ENCODE measurements at regions not wholly inside any gene's neighbourhood (a gene's known extent, or its start where the extent isn't known, plus 50 kb on each side); places are given as distances from the start of the nearest gene placed in this dataset.

- TF ChIP-seq ZNF518B (CRISPR knock-in tag; IDR thresholded peaks at IDR 0.05) (no peak), KLF16 (IDR thresholded peaks at IDR 0.05) (peak; percentile 99), CXXC5 (CRISPR knock-in tag; IDR thresholded peaks at IDR 0.05) (peak; percentile 98), CHD4 (IDR thresholded peaks at IDR 0.05; ENCODE audit: insufficient read depth, insufficient replicate concordance, low read depth, low read length, poor library complexity, severe bottlenecking) (peak; percentile 30), CBFA2T2 (conservative IDR thresholded peaks at IDR 0.05) (peak; percentile 99), FOXK1 (CRISPR knock-in tag; IDR thresholded peaks at IDR 0.05; ENCODE audit: borderline replicate concordance) (no peak), CGGBP1 (CRISPR knock-in tag; IDR thresholded peaks at IDR 0.05) (no peak), ZNF41 (CRISPR knock-in tag; conservative IDR thresholded peaks at IDR 0.05) (peak; percentile 58; the same call in 1 of the 2 replicates), ZFP30 (CRISPR knock-in tag; IDR thresholded peaks at IDR 0.05; ENCODE audit: borderline replicate concordance) (no peak), FOSL1 (tag; conservative IDR thresholded peaks at IDR 0.05) (peak; percentile 99), SOX6 (IDR thresholded peaks at IDR 0.05) (peak; percentile 100), SIN3A (IDR thresholded peaks at IDR 0.05; ENCODE audit: borderline replicate concordance in 2 of 2, control insufficient read depth in 1 of 2, low read depth in 2 of 2, low read length in 2 of 2) (0 out of 4 replicates have a peak, but pooled peaks of 1 of the 2 experiments have one; percentile 33), RFX7 (CRISPR knock-in tag; IDR thresholded peaks at IDR 0.05) (no peak), TRIM25 (IDR thresholded peaks at IDR 0.05; ENCODE audit: borderline replicate concordance) (peak; percentile 58; the same call in 1 of the 2 replicates), ZNF583 (CRISPR knock-in tag; IDR thresholded peaks at IDR 0.05) (0 out of 2 replicates have a peak, but pooled peaks have one; percentile 69), ZKSCAN3 (CRISPR knock-in tag; IDR thresholded peaks at IDR 0.05) (no peak), ARHGAP35 (IDR thresholded peaks at IDR 0.05; ENCODE audit: partially characterized antibody) (no peak), CC2D1A (IDR thresholded peaks at IDR 0.05) (peak; percentile 99), MYBL2 (IDR thresholded peaks at IDR 0.05; ENCODE audit: low read depth) (peak; percentile 85), MYBL2 (CRISPR knock-in tag; IDR thresholded peaks at IDR 0.05; ENCODE audit: borderline replicate concordance) (no peak), KAT2B (IDR thresholded peaks at IDR 0.05; ENCODE audit: low read depth, low read length) (no peak), TRIM28 (IDR thresholded peaks at IDR 0.05) (peak; percentile 53; the same call in 1 of the 2 replicates), BCL6 (CRISPR knock-in tag; IDR thresholded peaks at IDR 0.05) (peak; percentile 81; the same call in 1 of the 2 replicates), HNRNPUL1 (IDR thresholded peaks at IDR 0.05; ENCODE audit: low read length) (no peak), TCF3 (CRISPR knock-in tag; IDR thresholded peaks at IDR 0.05) (peak; percentile 99)
Observed at GRCh38 chr7:16268821-16269768, 152.2 kb downstream of the CRPPA start (continued).
